H1 (cell line): ENCODE measurements at regions not wholly inside any gene's neighbourhood (a gene's known extent, or its start where the extent isn't known, plus 50 kb on each side); places are given as distances from the start of the nearest gene placed in this dataset.

Source experiments
- CTCF ChIA-PET: fragments of 300-600 bp; sonication (Branson Sonifier 250); formaldehyde crosslinking; loops from one replicate; lab custom pipeline; 2021; ENCODE audit not compliant: partially characterized antibody; lab: Charles Lee
- POLR2A ChIA-PET: fragments of 300-600 bp; sonication (Branson Sonifier 250); formaldehyde crosslinking; loops from one replicate; lab custom pipeline; 2021; ENCODE audit warnings: inconsistent platforms; ENCODE audit not compliant: partially characterized antibody; lab: Charles Lee
- DNase-seq, 2 experiments: peaks; one replicate each; pipeline versions ENCODE4 v3.0.0 to v3.0.0-alpha.2; 2010 to 2022; ENCODE audit warnings: low spot score in 2 of 2, low read depth in 1 of 2, mixed read lengths in 1 of 2
- FAIRE-seq: peaks from 2 replicates; lab custom pipeline; 2011; peaks lifted over from hg19 to GRCh38; lab: Jason Lieb, UNC
- H2AFZ ChIP-seq: 2 replicates; pipeline ENCODE4 v1.8.1; 2012; ENCODE audit warnings: low read length, inconsistent platforms
- H2AK5ac ChIP-seq: 2 replicates; pipeline ENCODE4 v1.6.1; 2013; ENCODE audit warnings: low read depth, low read length
- H2BK120ac ChIP-seq: replicated peaks from 2 replicates; pipeline ENCODE3; 2013; ENCODE audit warnings: low read depth, low read length, inconsistent platforms
- H2BK12ac ChIP-seq: 2 replicates; pipeline ENCODE4 v1.6.1; 2013; ENCODE audit warnings: low read depth, low read length
- H2BK15ac ChIP-seq: 2 replicates; pipeline ENCODE4 v1.6.1; 2013; ENCODE audit warnings: low read length
- H2BK20ac ChIP-seq: 2 replicates; pipeline ENCODE4 v1.6.1; 2013; ENCODE audit warnings: low read length
- H2BK5ac ChIP-seq: 2 replicates; pipeline ENCODE4 v1.6.1; 2013; ENCODE audit warnings: low read depth, low read length
- H3K14ac ChIP-seq: 2 replicates; pipeline ENCODE4 v1.6.1; 2013; ENCODE audit warnings: inconsistent platforms; ENCODE audit not compliant: insufficient read length
- H3K18ac ChIP-seq: 2 replicates; pipeline ENCODE4 v1.6.1; 2013; ENCODE audit warnings: low read length; ENCODE audit errors: extremely low read depth
- H3K23ac ChIP-seq: 2 replicates; pipeline ENCODE4 v1.6.1; 2013; ENCODE audit warnings: inconsistent platforms; ENCODE audit not compliant: insufficient read length
- H3K23me2 ChIP-seq: 2 replicates; pipeline ENCODE4 v1.6.1; 2013; ENCODE audit warnings: low read depth, low read length
- H3K27ac ChIP-seq: 2 replicates; pipeline ENCODE4 v1.6.1; 2011; ENCODE audit warnings: low read depth, low read length, inconsistent platforms
- H3K27me3 ChIP-seq, 4 experiments: replicated peaks in 1 of 4; 1 replicate in 1 of 4; 2 replicates in 3 of 4; pipeline versions ENCODE4 v1.6.1 to v1.8.1; 2011 to 2013; ENCODE audit warnings: low read length in 3 of 4, mild to moderate bottlenecking in 3 of 4, inconsistent platforms in 2 of 4, mixed read lengths in 2 of 4, moderate library complexity in 1 of 4; ENCODE audit not compliant: control insufficient read depth in 3 of 4, insufficient read depth in 3 of 4; ENCODE audit errors: extremely low read depth in 1 of 4
- H3K36me3 ChIP-seq, 4 experiments: 2 replicates each; pipeline versions ENCODE4 v1.6.1 to v1.8.1; 2011 to 2013; ENCODE audit warnings: mild to moderate bottlenecking in 4 of 4, low read length in 3 of 4, moderate library complexity in 2 of 4, control low read depth in 1 of 4, inconsistent platforms in 1 of 4; ENCODE audit not compliant: insufficient read depth in 4 of 4, control insufficient read depth in 2 of 4
- H3K4ac ChIP-seq: replicated peaks from 2 replicates; pipeline ENCODE3; 2013; ENCODE audit warnings: low read length, low read depth, mixed read lengths, inconsistent platforms; ENCODE audit not compliant: insufficient read length
- H3K4me1 ChIP-seq, 4 experiments: replicated peaks in 1 of 4; 1 replicate in 1 of 4; 2 replicates in 3 of 4; pipeline versions ENCODE4 v1.6.1 to v1.8.1; 2011 to 2013; ENCODE audit warnings: low read length in 3 of 4, inconsistent platforms in 2 of 4, mixed read lengths in 1 of 4; ENCODE audit not compliant: insufficient read depth in 4 of 4, control insufficient read depth in 3 of 4
- H3K4me2 ChIP-seq, 2 experiments: 2 replicates each; pipeline versions ENCODE4 v1.6.1 to v1.8.1; 2011 to 2013; ENCODE audit warnings: low read depth in 2 of 2, low read length in 2 of 2, control low read depth in 1 of 2, inconsistent platforms in 1 of 2, mild to moderate bottlenecking in 1 of 2; ENCODE audit not compliant: insufficient read depth in 1 of 2
- H3K4me3 ChIP-seq, 4 experiments: fragments of 200-600, 300-600 bp in 1 of 4; sonication (generic), shearing (Covaris generic), sonication (Bioruptor Twin) in 1 of 4; 2 replicates each; pipeline versions ENCODE4 v1.5.1 to v1.8.1; 2011 to 2016; ENCODE audit warnings: low read length in 4 of 4, low read depth in 3 of 4, control low read depth in 2 of 4, inconsistent platforms in 2 of 4, mild to moderate bottlenecking in 2 of 4, mixed read lengths in 1 of 4, moderate library complexity in 1 of 4; ENCODE audit not compliant: insufficient read depth in 2 of 4; ENCODE audit errors: extremely low read depth in 1 of 4
- H3K56ac ChIP-seq: replicated peaks from 2 replicates; pipeline ENCODE3; 2013; ENCODE audit warnings: low read depth, mild to moderate bottlenecking, mixed read lengths, low read length, inconsistent platforms; ENCODE audit not compliant: insufficient read length
- H3K79me1 ChIP-seq: 2 replicates; pipeline ENCODE4 v1.6.1; 2013; ENCODE audit warnings: low read depth, low read length, control low read depth
- H3K79me2 ChIP-seq, 2 experiments: 2 replicates each; pipeline versions ENCODE4 v1.6.1 to v1.8.1; 2012 to 2013; ENCODE audit warnings: low read length in 2 of 2, mild to moderate bottlenecking in 2 of 2, inconsistent platforms in 1 of 2; ENCODE audit not compliant: insufficient read depth in 2 of 2, control insufficient read depth in 1 of 2
- H3K9ac ChIP-seq, 4 experiments: replicated peaks in 1 of 4; 1 replicate in 1 of 4; 2 replicates in 3 of 4; pipeline versions ENCODE4 v1.6.1 to v1.8.1; 2011 to 2013; ENCODE audit warnings: low read depth in 3 of 4, low read length in 3 of 4, control low read depth in 2 of 4, mild to moderate bottlenecking in 2 of 4, moderate library complexity in 2 of 4, inconsistent platforms in 1 of 4; ENCODE audit errors: extremely low read depth in 1 of 4
- H3K9me3 ChIP-seq, 2 experiments: 2 replicates each; pipeline versions ENCODE4 v1.6.1 to v1.8.1; 2012 to 2013; ENCODE audit warnings: mild to moderate bottlenecking in 2 of 2, moderate library complexity in 2 of 2, control low read depth in 1 of 2, inconsistent platforms in 1 of 2, low read depth in 1 of 2, low read length in 1 of 2, mixed read lengths in 1 of 2; ENCODE audit not compliant: insufficient read depth in 2 of 2
- H4K20me1 ChIP-seq, 2 experiments: replicated peaks in 1 of 2; 2 replicates each; pipeline versions ENCODE3 to v1.8.1; 2011 to 2013; ENCODE audit warnings: inconsistent platforms in 2 of 2, low read length in 2 of 2, mild to moderate bottlenecking in 1 of 2; ENCODE audit not compliant: insufficient read depth in 2 of 2, control insufficient read depth in 1 of 2
- H4K5ac ChIP-seq: 2 replicates; pipeline ENCODE4 v1.6.1; 2013; ENCODE audit warnings: low read length, low read depth, mixed read lengths, inconsistent platforms; ENCODE audit not compliant: insufficient read length
- H4K8ac ChIP-seq: 2 replicates; pipeline ENCODE4 v1.8.0; 2013; ENCODE audit warnings: mild to moderate bottlenecking, moderate library complexity, low read length, inconsistent platforms; ENCODE audit not compliant: insufficient read depth; ENCODE audit errors: extremely low read depth
- H4K91ac ChIP-seq: replicated peaks from 2 replicates; pipeline ENCODE3; 2013; ENCODE audit warnings: low read length, mixed read lengths, inconsistent platforms; ENCODE audit not compliant: insufficient read length
- CEBPB ChIP-seq: IDR thresholded peaks from 2 replicates; pipeline ENCODE4 v1.6.1; 2012; ENCODE audit warnings: low read depth, low read length
- CHD1 ChIP-seq: IDR thresholded peaks from 2 replicates; pipeline ENCODE4 v1.6.1; 2012; ENCODE audit warnings: low read depth, low read length, improper control_type of control experiment
- FOSL1 ChIP-seq: IDR thresholded peaks from 2 replicates; pipeline ENCODE4 v1.6.1; 2011; ENCODE audit warnings: mild to moderate bottlenecking, low read depth, low read length, moderate library complexity; ENCODE audit not compliant: insufficient read depth
- GTF2F1 ChIP-seq: IDR thresholded peaks from 2 replicates; pipeline ENCODE4 v1.6.1; 2012; ENCODE audit warnings: low read depth, low read length, improper control_type of control experiment, borderline replicate concordance
- HDAC2 ChIP-seq, 2 experiments: fragments of 300-600 bp in 1 of 2; sonication (generic) in 1 of 2; IDR thresholded peaks; 2 replicates each; pipeline ENCODE4 v1.6.1; 2011 to 2012; ENCODE audit warnings: low read depth in 2 of 2, low read length in 2 of 2, mild to moderate bottlenecking in 2 of 2, moderate library complexity in 2 of 2, borderline replicate concordance in 1 of 2, inconsistent platforms in 1 of 2
- JUN ChIP-seq: IDR thresholded peaks from 2 replicates; pipeline ENCODE4 v1.6.1; 2011; ENCODE audit warnings: low read depth, mild to moderate bottlenecking, improper control_type of control experiment, low read length
- SIX5 ChIP-seq: IDR thresholded peaks from 2 replicates; pipeline ENCODE4 v1.6.1; 2011; ENCODE audit warnings: mild to moderate bottlenecking, low read depth, low read length
- TBP ChIP-seq: IDR thresholded peaks from 2 replicates; pipeline ENCODE4 v1.6.1; 2011; ENCODE audit warnings: low read depth, low read length, improper control_type of control experiment
- TCF12 ChIP-seq: IDR thresholded peaks from 2 replicates; pipeline ENCODE4 v1.6.1; 2011; ENCODE audit warnings: low read depth, mild to moderate bottlenecking, low read length
- TEAD4 ChIP-seq: IDR thresholded peaks from 2 replicates; pipeline ENCODE4 v1.6.1; 2012; ENCODE audit warnings: low read depth, low read length, inconsistent platforms, mixed read lengths
- WGBS, 2 experiments: shearing (Covaris generic) in 1 of 2; methylation state at CpG; one replicate each; pipeline versions ENCODE4 v1.1.6 to v1.1.7; 2013 to 2015; ENCODE audit warnings: low lambda C conversion rate in 2 of 2, mixed read lengths in 2 of 2, inconsistent platforms in 1 of 2, low coverage in 1 of 2, missing lambda C conversion rate in 1 of 2; ENCODE audit not compliant: insufficient replicate concordance in 2 of 2, insufficient coverage in 1 of 2, insufficient read length in 1 of 2; ENCODE audit errors: extremely low coverage in 1 of 2, missing lambda C conversion rate in 1 of 2; 5-methylcytosine and 5-hydroxymethylcytosine counted together

DNA sequence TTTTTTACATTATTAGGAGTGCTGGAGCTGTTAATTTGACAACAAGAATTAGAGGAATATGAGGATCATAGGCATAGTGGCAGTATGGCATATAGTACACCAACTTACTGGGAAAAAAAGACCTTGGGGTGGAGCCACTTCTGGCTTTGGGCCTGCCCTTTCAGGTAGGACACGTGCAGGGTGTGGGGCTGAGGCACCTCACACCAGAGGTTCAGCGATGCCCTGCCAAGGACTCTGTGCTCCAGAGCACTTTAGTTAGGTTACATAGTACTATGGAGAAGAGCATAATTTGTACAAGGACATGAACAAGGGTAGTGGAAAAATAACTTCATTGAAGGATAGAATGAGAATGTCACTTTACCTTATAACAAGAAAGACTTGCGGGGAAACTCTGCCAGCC is 77.1 kb upstream of the CD302 start:
- Histone ChIP-seq H3K27ac (no peak overlapping the region), H4K20me1 (no peaks in the 10 kb centered on the region), H4K8ac (no peak overlapping the region), H2BK5ac (no peak overlapping the region), H4K5ac (no peak overlapping the region), H3K36me3 (no peaks in the 10 kb centered on the region), H3K4me1 (no peaks in the 10 kb centered on the region), H4K91ac (no peak overlapping the region), H3K23me2 (no peaks in the 10 kb centered on the region), H3K79me1 (no peaks in the 10 kb centered on the region), H3K18ac (no peak overlapping the region), H2AK5ac (no peak overlapping the region), H3K14ac (no peak overlapping the region), H3K4ac (no peak overlapping the region), H3K79me2 (no peaks in the 10 kb centered on the region), H2AFZ (no peak overlapping the region), H3K56ac (no peak overlapping the region), H2BK12ac (no peak overlapping the region), H3K9ac (no peak overlapping the region), H2BK20ac (no peak overlapping the region)
- POLR2A ChIA-PET: no interaction called here
- DNase-seq (no peak), FAIRE-seq (no peak)
- 78% methylated on average over 3 of the region's 3 CpGs; no CpG with 5 or more reads in 1 of the 2 experiments for WGBS, 2 experiments
- TF ChIP-seq FOSL1 (no peak), TEAD4 (no peak), TCF12 (no peak), HDAC2 (IDR thresholded peaks at IDR 0.05; ENCODE audit: borderline replicate concordance in 1 of 2, low read depth in 2 of 2, low read length in 2 of 2) (no peak), JUN (no peak), CEBPB (no peak), CHD1 (no peak), GTF2F1 (no peak), TBP (no peak), SIX5 (no peak)
- TF ChIP-seq, all 59 proteins: peak for 0
- Histone ChIP-seq H2BK15ac (no peak overlapping the region), H3K4me2 (no peak overlapping the region), H3K4me3 (no peak overlapping the region), H3K27me3 (no peaks in the 10 kb centered on the region), H2BK120ac (no peak overlapping the region), H3K9me3 (no peaks in the 10 kb centered on the region), H3K23ac (no peak overlapping the region)
- CTCF ChIA-PET: interaction anchor here (0.6 to 0.8 kb wide), 2 partner anchors 20 to 1607 kb away, joined by 3 read pairs; no protein-coding TSS in a partner anchor
